ENCODE measurements at regions not wholly inside any gene's neighbourhood (a gene's known extent, or its start where the extent isn't known, plus 50 kb on each side); places are given as distances from the start of the nearest gene placed in this dataset.
"Not testable (repeated sequence)": the region's sequence is repeated elsewhere in the genome, so short reads cannot be mapped to it uniquely, and the experiment has no call there.

DNA sequence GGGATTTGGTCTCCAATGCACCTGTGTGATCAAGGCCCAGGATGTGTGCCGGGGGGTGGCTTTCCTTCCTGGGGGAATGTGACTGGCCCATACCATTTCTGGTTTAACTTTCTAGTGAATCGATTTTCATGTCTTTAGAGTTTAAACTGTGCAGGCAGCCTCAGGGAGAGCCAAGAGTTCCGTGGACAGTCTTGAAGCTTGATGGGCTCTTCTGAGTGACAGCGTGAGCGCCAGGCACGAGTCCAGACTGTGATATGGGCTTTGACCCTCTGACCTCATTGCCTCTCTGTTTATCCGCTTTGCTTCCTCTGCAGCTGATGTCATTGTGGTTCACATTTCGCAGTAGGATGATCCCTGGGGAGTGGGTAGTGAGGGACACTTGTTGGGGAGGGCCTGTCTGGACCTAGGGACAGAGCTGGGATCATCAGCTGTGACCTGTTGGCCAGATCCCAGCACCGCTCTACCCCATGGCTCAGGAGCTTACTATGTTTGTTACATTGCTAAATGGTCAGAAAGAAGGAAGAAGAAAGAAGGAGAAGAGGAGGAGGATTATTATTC lies 80.6 kb upstream of the CLDN5 start:
- H3K4me3 ChIP-seq = no peak overlapping the region
- no peaks in the 10 kb centered on the region for H3K4me1 ChIP-seq (ENCODE audit: low read depth)
- no peaks in the 10 kb centered on the region for H3K9me3 ChIP-seq
- no peaks in the 10 kb centered on the region for H3K36me3 ChIP-seq (ENCODE audit: low read depth)
- no peak for ATAC-seq
- TF ChIP-seq, protein P1, sequence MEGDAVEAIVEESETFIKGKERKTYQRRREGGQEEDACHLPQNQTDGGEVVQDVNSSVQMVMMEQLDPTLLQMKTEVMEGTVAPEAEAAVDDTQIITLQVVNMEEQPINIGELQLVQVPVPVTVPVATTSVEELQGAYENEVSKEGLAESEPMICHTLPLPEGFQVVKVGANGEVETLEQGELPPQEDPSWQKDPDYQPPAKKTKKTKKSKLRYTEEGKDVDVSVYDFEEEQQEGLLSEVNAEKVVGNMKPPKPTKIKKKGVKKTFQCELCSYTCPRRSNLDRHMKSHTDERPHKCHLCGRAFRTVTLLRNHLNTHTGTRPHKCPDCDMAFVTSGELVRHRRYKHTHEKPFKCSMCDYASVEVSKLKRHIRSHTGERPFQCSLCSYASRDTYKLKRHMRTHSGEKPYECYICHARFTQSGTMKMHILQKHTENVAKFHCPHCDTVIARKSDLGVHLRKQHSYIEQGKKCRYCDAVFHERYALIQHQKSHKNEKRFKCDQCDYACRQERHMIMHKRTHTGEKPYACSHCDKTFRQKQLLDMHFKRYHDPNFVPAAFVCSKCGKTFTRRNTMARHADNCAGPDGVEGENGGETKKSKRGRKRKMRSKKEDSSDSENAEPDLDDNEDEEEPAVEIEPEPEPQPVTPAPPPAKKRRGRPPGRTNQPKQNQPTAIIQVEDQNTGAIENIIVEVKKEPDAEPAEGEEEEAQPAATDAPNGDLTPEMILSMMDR (IDR thresholded peaks at IDR 0.05) = no peak
- intact Hi-C loops (cut with DNase I, micrococcal nuclease) = no loop called here
- DNase-seq = no peak

DNA sequence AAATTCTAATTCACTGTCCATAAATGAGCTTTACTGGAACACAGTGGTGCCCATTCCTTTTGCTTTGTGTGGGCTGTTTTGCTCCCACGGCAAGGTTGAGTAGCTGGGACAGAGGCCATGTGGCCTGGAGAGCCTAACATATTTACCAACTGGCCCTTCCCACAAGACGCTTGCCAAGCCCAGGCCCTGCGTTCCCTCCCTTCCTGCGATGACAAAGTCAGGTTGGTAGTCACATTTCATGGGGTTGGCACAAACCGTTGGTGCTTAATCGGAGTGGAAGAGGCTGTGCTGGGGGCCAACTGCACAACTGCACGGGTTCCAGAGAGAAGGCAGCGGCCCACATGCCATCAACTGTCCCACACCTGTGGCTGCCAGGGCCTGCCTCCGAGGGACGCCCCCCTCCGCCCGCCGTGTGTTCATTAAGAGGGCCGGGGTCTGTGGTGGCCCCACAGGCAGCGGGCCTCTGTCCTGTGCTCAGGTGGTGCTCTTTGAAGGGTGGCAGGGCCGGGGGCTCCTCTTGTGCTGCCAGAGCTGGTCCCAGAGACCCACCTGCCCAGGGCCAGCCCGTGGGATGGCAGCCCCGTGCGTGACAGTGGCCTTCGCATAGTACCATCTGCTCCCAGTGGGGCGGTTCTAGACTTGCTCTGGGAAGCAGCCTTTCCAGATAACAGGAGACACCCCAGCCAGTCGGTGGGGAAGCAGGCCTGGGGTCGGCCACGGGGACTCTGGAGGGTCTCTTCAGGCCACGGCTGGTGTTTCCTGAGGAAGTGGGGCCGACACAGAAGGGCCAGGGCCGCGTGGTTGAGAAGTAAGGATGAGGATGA lies 81.5 kb upstream of the CLDN5 start:
- H3K36me3 ChIP-seq (ENCODE audit: low read depth) = no peaks in the 10 kb centered on the region
- TF ChIP-seq, protein P1 (IDR thresholded peaks at IDR 0.05) = no peak
- H3K4me1 ChIP-seq (ENCODE audit: low read depth) = no peaks in the 10 kb centered on the region
- intact Hi-C loops (cut with DNase I, micrococcal nuclease) = no loop called here
- H3K4me3 ChIP-seq = no peak overlapping the region
- H3K9me3 ChIP-seq = no peaks in the 10 kb centered on the region
- ATAC-seq (no peak), DNase-seq (no peak)

DNA sequence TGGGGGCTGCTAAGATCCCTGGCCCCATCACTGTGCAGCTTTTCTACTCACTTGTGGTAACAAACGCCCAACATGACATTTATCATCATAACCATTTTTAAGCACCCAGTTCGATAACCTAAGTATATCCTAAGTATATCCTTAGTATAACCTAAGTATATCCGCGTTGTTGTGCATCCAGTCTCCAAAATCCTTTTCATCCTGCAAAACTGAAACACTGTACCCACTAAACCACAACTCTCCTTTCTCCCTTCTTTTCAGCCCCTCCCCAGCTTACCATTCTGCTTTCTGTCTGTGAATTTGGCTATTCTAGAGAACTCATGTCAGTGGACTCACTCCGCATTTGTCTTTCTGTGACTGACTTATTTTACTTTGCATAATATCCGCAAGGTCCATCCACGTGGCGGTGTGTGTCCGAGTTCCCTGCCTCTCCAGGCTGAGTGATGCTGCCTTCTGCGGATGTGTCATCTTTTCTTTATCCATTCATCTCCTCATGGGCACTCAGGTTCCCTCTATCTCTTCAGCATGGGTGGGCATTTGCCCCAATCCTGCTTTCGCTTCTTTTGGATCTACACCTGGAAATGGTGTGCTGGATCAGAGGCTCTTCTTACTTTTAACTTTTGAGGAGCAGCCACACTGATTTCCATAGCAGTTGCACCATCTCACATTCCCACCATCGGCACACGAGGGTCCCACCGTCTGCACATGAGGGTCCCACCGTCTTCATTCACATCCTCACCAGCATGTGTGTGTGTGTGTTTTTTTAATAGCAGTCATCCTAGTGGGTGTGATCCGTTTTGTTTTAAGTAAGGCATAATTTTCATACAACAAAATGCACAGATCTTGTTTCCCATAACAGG lies 82.4 kb upstream of the CLDN5 start:
- H3K4me1 ChIP-seq (ENCODE audit: low read depth) = no peaks in the 10 kb centered on the region
- TF ChIP-seq, protein P1 (IDR thresholded peaks at IDR 0.05) = no peak
- H3K4me3 ChIP-seq = no peak overlapping the region
- H3K36me3 ChIP-seq (ENCODE audit: low read depth) = no peaks in the 10 kb centered on the region
- no peak for ATAC-seq
- H3K9me3 ChIP-seq = no peaks in the 10 kb centered on the region
- intact Hi-C loops (cut with DNase I, micrococcal nuclease) = no loop called here
- no peak for DNase-seq

DNA sequence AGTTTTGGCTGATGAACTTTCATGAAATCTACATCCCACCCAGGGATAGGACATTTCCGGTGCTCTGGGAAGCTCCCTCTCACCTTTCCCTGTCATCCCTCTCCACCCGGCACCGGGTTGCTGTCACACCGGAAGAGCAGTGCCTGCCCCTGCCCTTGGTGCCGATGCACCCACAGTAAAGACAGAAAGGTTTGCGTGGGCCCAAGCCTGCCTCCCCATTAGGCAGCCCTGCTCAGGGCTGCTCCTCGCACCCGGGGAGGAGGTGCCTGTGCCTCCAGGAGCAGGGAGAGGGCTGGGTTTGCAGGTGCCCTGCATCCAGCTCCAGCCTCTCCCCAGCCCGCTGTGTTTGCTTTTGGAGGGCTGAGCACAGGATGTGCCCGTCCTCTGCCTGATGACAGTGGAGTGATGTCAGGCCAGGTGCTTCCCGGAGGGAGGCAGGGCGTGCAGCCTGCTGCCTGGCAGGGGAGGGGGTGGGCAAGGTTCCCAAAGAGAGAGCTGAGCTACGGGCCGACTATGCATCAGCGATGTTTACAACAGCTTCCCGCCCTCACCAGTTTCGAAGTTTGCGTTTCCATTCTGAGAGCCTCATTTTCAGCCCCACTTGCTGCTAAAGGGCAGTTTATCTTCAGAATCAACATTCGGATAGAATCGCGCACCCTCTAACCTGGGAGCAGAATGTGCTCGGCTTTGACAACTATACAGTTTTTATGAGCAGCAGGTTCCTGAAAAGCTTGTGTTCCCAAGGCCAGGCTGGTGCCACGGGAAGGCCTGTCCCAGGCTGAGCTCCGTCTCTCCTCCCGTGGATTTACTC lies 83.2 kb upstream of the CLDN5 start:
- no peaks in the 10 kb centered on the region for H3K9me3 ChIP-seq
- H3K4me3 ChIP-seq = no peak overlapping the region
- no peaks in the 10 kb centered on the region for H3K4me1 ChIP-seq (ENCODE audit: low read depth)
- intact Hi-C loops (cut with DNase I, micrococcal nuclease) = no loop called here
- peak in 2 of 3 donors; percentile 16 to 37 for DNase-seq
- H3K36me3 ChIP-seq (ENCODE audit: low read depth) = no peaks in the 10 kb centered on the region
- TF ChIP-seq, protein P1 (IDR thresholded peaks at IDR 0.05) = no peak
- peak; percentile 88 for ATAC-seq

DNA sequence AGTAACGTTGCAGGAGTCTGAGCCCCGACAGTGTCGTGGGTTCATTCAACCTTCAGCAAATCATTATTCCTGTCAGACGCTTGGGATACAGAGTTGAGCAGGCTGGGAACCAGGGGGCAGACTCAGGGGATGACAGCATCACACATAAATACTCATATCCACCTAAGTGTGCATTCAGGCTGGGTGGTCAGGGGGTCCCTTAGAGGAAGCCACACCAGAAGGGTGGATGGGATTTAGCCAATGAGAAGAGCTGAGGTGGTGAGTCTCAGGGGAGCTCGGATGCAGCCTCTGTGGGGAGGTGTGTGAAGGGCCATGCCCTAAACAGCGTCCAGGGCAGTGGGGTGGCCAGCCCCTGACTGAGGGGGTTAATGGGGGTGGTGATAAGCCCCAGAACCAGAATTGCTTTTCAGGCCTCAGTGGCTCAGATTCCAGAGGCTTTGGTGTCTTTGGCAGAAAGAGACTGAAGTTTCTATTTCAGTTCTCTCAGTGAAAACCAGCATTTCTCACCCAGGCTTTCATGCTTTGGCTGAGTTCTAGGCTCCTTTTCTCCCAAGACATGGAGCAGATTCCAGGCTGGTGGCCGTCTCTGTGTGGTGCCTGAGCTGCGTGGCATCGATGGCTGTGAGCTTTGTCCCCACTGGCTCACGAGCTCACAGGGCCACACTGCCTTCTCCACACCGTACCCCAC lies 83.9 kb upstream of the CLDN5 start:
- Histone ChIP-seq H3K4me3 (no peak overlapping the region), H3K36me3 (ENCODE audit: low read depth) (no peaks in the 10 kb centered on the region), H3K9me3 (no peaks in the 10 kb centered on the region), H3K4me1 (ENCODE audit: low read depth) (no peaks in the 10 kb centered on the region)
- intact Hi-C loops (cut with DNase I, micrococcal nuclease) = no loop called here
- no peak for DNase-seq
- ATAC-seq = no peak
- TF ChIP-seq, protein P1 (IDR thresholded peaks at IDR 0.05) = no peak

DNA sequence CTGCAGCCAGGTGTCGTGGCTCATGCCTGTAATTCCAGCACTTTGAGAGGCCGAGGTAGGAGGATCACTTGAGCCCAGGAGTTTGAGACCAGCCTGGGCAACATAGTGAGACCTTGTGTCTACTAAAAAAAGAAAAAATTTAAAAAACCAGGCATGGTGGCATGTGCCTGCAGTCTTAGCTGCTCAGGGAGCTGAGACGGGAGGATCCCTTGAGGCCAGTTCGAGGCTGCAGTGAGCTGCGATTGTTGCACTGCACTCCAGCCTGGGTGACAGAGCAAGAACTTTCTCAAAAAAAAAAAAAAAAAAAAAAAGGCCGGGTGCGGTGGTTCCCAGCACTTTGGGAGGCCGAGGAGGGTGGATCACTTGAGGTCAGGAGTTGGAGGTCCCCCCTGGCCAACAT lies 85.5 kb upstream of the CLDN5 start:
- H3K4me3 ChIP-seq; ATAC-seq; intact Hi-C loops (cut with DNase I, micrococcal nuclease); H3K9me3 ChIP-seq; H3K4me1 ChIP-seq (ENCODE audit: low read depth); H3K36me3 ChIP-seq (ENCODE audit: low read depth); DNase-seq: not testable (repeated sequence)
